Aorta (tissue), 5 donors: ENCODE measurements at regions not wholly inside any gene's neighbourhood (a gene's known extent, or its start where the extent isn't known, plus 50 kb on each side); places are given as distances from the start of the nearest gene placed in this dataset.

Source experiments
- ATAC-seq: fragments of 200-7000 bp; cut with Tn5 transposase; one replicate; pipeline ENCODE4 v1.9.1; 2022; ENCODE audit warnings: moderate library complexity; ENCODE audit not compliant: low FRiP score
- DNase-seq, 2 donors: peaks; one replicate each; pipeline ENCODE4 v3.0.0-alpha.2; 2020
- H3K27ac ChIP-seq, 2 donors: one replicate each; pipeline ENCODE4 v1.5.1; 2013; ENCODE audit warnings: low read length in 2 of 2, mild to moderate bottlenecking in 2 of 2, moderate library complexity in 2 of 2, control low read depth in 1 of 2, inconsistent platforms in 1 of 2, low read depth in 1 of 2
- H3K27me3 ChIP-seq, 2 donors: one replicate each; pipeline ENCODE4 v1.6.1; 2013; ENCODE audit warnings: control low read depth in 1 of 2, low read length in 1 of 2, mild to moderate bottlenecking in 1 of 2, moderate library complexity in 1 of 2; ENCODE audit not compliant: insufficient read depth in 2 of 2, control insufficient read depth in 1 of 2
- H3K36me3 ChIP-seq, 2 donors: one replicate each; pipeline ENCODE4 v1.6.1; 2013; ENCODE audit warnings: control low read depth in 1 of 2, low read length in 1 of 2, mild to moderate bottlenecking in 1 of 2; ENCODE audit not compliant: insufficient read depth in 2 of 2, control insufficient read depth in 1 of 2
- H3K4me1 ChIP-seq, 2 donors: one replicate each; pipeline ENCODE4 v1.6.1; 2013; ENCODE audit warnings: low read length in 2 of 2, control low read depth in 1 of 2, mild to moderate bottlenecking in 1 of 2, moderate library complexity in 1 of 2; ENCODE audit not compliant: insufficient read depth in 2 of 2, control insufficient read depth in 1 of 2
- H3K4me3 ChIP-seq, 2 donors: one replicate each; pipeline ENCODE4 v1.5.1; 2013; ENCODE audit warnings: low read length in 2 of 2, control low read depth in 1 of 2, mild to moderate bottlenecking in 1 of 2
- H3K9me3 ChIP-seq: one replicate; pipeline ENCODE4 v1.6.1; 2013; ENCODE audit warnings: mild to moderate bottlenecking, low read length; ENCODE audit not compliant: control insufficient read depth
- WGBS, 2 donors: extraction: QIAGEN DNeasy Blood & Tissue Kit; methylation state at CpG; one replicate each; pipeline ENCODE4 v1.1.7; 2013; 5-methylcytosine and 5-hydroxymethylcytosine counted together
- intact Hi-C, 2 donors: fragments of 100-400 bp; cut with DNase I; formaldehyde crosslinking; loops; one replicate each; pipeline versions ENCODE4 v1.14.2 to v1.15.0; 2022
- donor health status: healthy with polysubstance abuse.
- donor health status: Bipolar disorder and iron deficiency.
- donor health status: DM: no; HTN: no; CAD: no.
- donor health status: DM: no; HTN: no; CAD: no.
- donor health status: DM: yes; HTN: yes; CAD: no.

DNA sequence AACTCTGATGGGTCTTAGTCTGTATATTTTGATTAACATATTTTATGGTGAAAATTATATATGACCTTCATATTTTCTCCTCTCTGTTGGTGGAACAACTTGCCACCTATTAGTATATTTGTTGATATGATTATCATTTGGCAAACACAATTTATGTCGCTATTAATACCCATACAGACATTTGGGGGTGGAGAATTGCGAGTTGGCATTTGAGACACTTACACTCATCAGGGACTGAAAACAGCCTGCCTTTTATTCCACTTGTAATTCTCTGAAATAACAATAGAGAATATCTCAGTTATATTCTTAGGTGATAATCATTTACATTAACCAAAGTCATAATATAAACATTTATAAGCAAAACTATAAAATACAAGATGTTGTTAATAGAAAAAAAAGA is 100.5 kb upstream of the RGS18 start:
- ATAC-seq, result no peak
- DNase-seq, result no peak
- Histone ChIP-seq H3K4me1 (no peaks in the 10 kb centered on the region), H3K27ac (no peak overlapping the region), H3K27me3 (no peaks in the 10 kb centered on the region), H3K36me3 (no peaks in the 10 kb centered on the region), H3K9me3 (no peaks in the 10 kb centered on the region), H3K4me3 (no peak overlapping the region)
- 14 to 36% methylated on average over 2 of the region's 2 CpGs for WGBS, 2 donors
- intact Hi-C loops, result no loop called here

- Histone ChIP-seq H3K36me3 (no peaks in the 10 kb centered on the region), H3K4me1 (no peaks in the 10 kb centered on the region), H3K27ac (no peak overlapping the region), H3K4me3 (no peak overlapping the region), H3K27me3 (no peaks in the 10 kb centered on the region), H3K9me3 (no peaks in the 10 kb centered on the region)
- 88 to 95% methylated on average over 1 of the region's 1 CpG for WGBS, 2 donors
- ATAC-seq (no peak), DNase-seq (no peak)
- intact Hi-C loops, result no loop called here
Observed at GRCh38 chr1:192059407-192059806, 98.9 kb upstream of the RGS18 start.

GRCh38 chr1:192061556-192061955 is 96.7 kb upstream of the RGS18 start:
- DNase-seq (no peak), ATAC-seq (no peak)
- H3K36me3 ChIP-seq, result no peaks in the 10 kb centered on the region
- no peaks in the 10 kb centered on the region for H3K27me3 ChIP-seq
- no peak overlapping the region for H3K4me3 ChIP-seq
- H3K27ac ChIP-seq, result no peak overlapping the region
- intact Hi-C loops, result no loop called here
- no peaks in the 10 kb centered on the region for H3K4me1 ChIP-seq
- no peaks in the 10 kb centered on the region for H3K9me3 ChIP-seq
- 73 to 76% methylated on average over 2 of the region's 2 CpGs for WGBS, 2 donors

GRCh38 chr1:192065087-192065486 is 93.2 kb upstream of the RGS18 start:
- Histone ChIP-seq H3K27ac (no peak overlapping the region), H3K4me1 (no peaks in the 10 kb centered on the region), H3K27me3 (no peaks in the 10 kb centered on the region), H3K4me3 (no peak overlapping the region), H3K9me3 (no peaks in the 10 kb centered on the region), H3K36me3 (no peaks in the 10 kb centered on the region)
- intact Hi-C loops, result no loop called here
- no peak for ATAC-seq
- DNase-seq, result no peak
- WGBS, 2 donors, result 32 to 33% methylated on average over 3 of the region's 3 CpGs

DNA sequence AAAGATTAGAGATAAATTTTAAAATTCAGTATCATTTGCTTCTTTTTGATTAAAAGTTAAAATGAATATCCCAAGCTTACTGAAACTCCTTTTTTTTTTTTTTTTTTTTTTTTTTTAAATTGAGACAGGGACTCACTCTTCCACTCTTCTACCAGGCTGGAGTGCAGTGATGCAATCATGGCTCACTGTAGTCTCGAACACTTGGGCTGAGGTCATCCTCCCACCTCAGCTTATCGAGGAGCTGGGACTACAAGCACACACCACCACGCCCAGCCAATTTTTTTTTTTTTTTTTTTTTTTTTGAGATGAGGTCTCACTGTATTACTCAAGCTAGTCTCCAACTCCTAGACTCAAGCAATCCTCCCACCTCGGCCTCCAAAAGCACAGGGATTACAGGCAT is 92.1 kb upstream of the RGS18 start:
- no peak overlapping the region for H3K4me3 ChIP-seq
- WGBS, 2 donors, result 89 to 91% methylated on average over 4 of the region's 4 CpGs
- no peak overlapping the region for H3K27ac ChIP-seq
- no peaks in the 10 kb centered on the region for H3K27me3 ChIP-seq
- no peak for ATAC-seq
- DNase-seq, result no peak
- no peaks in the 10 kb centered on the region for H3K36me3 ChIP-seq
- intact Hi-C loops, result no loop called here
- no peaks in the 10 kb centered on the region for H3K9me3 ChIP-seq
- H3K4me1 ChIP-seq, result no peaks in the 10 kb centered on the region

DNA sequence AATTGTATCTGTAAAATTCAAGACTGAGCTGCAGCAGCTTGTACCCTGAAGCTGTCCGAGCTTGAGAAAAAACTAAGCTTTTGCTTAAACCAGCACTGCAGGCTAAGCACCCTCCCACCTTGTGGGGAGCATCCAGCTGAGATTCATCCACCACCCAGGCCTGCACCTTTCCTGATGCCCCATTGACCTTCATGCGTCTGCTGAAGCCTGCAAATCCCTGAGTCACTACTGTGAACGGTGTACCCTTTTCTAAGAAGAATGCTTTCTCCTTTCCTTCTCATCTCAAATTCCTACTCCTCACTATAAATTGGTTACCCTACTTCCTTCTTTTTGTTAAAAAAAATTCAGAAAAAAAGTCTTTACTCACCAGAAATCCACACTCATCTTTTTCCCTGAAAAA is 90.9 kb upstream of the RGS18 start:
- 92 to 94% methylated on average over 3 of the region's 3 CpGs for WGBS, 2 donors
- intact Hi-C loops, result no loop called here
- H3K4me1 ChIP-seq, result no peaks in the 10 kb centered on the region
- ATAC-seq (no peak), DNase-seq (no peak)
- H3K36me3 ChIP-seq, result no peaks in the 10 kb centered on the region
- no peaks in the 10 kb centered on the region for H3K27me3 ChIP-seq
- no peak overlapping the region for H3K4me3 ChIP-seq
- no peaks in the 10 kb centered on the region for H3K9me3 ChIP-seq
- no peak overlapping the region for H3K27ac ChIP-seq

DNA sequence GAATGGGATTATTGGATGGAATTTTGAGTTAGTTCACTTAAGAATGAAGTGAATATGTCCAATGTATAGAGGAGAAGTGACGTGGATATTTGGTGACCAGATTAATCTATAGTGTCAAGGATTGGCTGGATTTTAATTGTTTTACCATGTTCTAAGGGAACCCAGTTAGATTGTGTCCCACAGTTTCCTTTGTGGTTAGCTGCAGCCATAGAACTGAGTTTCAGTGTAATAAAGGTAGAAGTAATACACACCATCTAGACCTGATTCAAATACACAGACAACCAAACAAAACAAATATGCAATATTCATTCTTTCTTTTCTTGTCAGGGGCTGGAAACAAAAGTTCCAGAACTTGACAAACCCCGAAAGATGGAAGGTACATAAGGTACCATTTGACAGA is 88.0 kb upstream of the RGS18 start:
- 93 to 97% methylated on average over 2 of the region's 2 CpGs for whole genome bisulfite sequencing, 2 donors
- intact Hi-C loops, result no loop called here
- no peaks in the 10 kb centered on the region for H3K4me1 ChIP-seq

DNA sequence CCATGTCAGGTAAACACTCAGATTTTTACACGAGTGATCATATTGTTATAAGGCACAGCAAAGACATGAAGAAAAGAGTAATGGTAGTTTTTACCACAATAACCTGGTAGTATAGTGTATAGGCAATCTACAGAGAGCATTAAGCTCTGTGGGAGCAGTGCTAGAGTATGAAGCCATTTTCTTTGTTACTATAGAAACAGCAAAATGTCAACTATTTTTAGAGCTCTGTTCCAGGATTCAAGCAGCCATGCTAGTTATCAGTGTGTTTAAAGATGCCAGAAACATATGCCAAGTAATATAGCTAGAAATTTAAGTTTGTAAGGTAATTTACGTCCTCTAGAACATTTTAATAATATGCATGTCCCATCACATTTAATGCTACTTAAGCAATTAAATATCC is 77.6 kb upstream of the RGS18 start:
- ATAC-seq (no peak), DNase-seq (no peak)
- Histone ChIP-seq H3K9me3 (no peaks in the 10 kb centered on the region), H3K4me1 (no peaks in the 10 kb centered on the region), H3K27me3 (peaks cover 0 to 1% of the 10 kb centered on the region in 2 donors), H3K4me3 (no peak overlapping the region), H3K36me3 (no peaks in the 10 kb centered on the region), H3K27ac (no peak overlapping the region)
- intact Hi-C loops, result no loop called here
- 15 to 21% methylated on average over 2 of the region's 2 CpGs for WGBS, 2 donors

More for the DNA sequence above, 88.0 kb upstream of the RGS18 start:
- Histone ChIP-seq H3K27me3 (no peaks in the 10 kb centered on the region), H3K27ac (no peak overlapping the region), H3K9me3 (no peaks in the 10 kb centered on the region), H3K4me3 (no peak overlapping the region), H3K36me3 (no peaks in the 10 kb centered on the region)
- DNase-seq (no peak), ATAC-seq (no peak)

GRCh38 chr1:192081359-192081758 is 76.9 kb upstream of the RGS18 start:
- H3K4me3 ChIP-seq, result no peak overlapping the region
- no peaks in the 10 kb centered on the region for H3K36me3 ChIP-seq
- no peaks in the 10 kb centered on the region for H3K9me3 ChIP-seq
- intact Hi-C loops, result no loop called here
- DNase-seq, result no peak
- H3K27me3 ChIP-seq, result peaks cover 0 to 1% of the 10 kb centered on the region in 2 donors
- no peak overlapping the region for H3K27ac ChIP-seq
- H3K4me1 ChIP-seq, result no peaks in the 10 kb centered on the region
- no peak for ATAC-seq
